ENCODE measurements at regions not wholly inside any gene's neighbourhood (a gene's known extent, or its start where the extent isn't known, plus 50 kb on each side); places are given as distances from the start of the nearest gene placed in this dataset.

DNA sequence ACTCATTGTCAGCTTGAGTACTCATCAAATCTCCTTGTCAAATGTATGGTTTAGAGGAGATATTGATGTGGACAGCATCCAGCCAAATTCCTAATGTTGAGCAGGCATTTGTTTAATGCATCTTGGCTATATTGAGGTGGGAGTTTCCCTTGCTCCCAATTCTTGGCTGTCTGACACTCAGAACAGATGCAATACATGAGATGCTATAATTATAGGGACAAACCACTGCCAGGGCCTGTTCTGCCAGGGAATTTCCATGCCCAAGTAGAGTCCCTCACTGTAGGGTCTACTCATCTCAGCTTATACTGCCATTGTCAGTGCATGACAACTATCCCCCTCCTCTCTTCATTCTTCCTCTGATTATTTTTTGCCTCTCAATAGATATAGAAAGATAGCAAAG is 392.0 kb upstream of the KCNN2 start:
- TF ChIP-seq, protein P1, sequence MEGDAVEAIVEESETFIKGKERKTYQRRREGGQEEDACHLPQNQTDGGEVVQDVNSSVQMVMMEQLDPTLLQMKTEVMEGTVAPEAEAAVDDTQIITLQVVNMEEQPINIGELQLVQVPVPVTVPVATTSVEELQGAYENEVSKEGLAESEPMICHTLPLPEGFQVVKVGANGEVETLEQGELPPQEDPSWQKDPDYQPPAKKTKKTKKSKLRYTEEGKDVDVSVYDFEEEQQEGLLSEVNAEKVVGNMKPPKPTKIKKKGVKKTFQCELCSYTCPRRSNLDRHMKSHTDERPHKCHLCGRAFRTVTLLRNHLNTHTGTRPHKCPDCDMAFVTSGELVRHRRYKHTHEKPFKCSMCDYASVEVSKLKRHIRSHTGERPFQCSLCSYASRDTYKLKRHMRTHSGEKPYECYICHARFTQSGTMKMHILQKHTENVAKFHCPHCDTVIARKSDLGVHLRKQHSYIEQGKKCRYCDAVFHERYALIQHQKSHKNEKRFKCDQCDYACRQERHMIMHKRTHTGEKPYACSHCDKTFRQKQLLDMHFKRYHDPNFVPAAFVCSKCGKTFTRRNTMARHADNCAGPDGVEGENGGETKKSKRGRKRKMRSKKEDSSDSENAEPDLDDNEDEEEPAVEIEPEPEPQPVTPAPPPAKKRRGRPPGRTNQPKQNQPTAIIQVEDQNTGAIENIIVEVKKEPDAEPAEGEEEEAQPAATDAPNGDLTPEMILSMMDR (IDR thresholded peaks at IDR 0.05; ENCODE audit: low read length): no peak
- no peak for TF ChIP-seq EZH2 (IDR thresholded peaks at IDR 0.05; ENCODE audit: borderline replicate concordance, low read length)
